SK-N-SH (cell line): ENCODE measurements at regions not wholly inside any gene's neighbourhood (a gene's known extent, or its start where the extent isn't known, plus 50 kb on each side); places are given as distances from the start of the nearest gene placed in this dataset.

ENCODE experiments used
- CTCF ChIP-seq: fragments of 200-600 bp; sonication (generic); IDR thresholded peaks from 2 replicates; pipeline ENCODE4 v1.6.1; 2017; ENCODE audit warnings: antibody characterized with exemption, mild to moderate bottlenecking, moderate library complexity
- EP300 ChIP-seq, 2 experiments: IDR thresholded peaks; 2 replicates each; pipeline versions ENCODE4 v1.4.0 to v1.6.1; 2012; ENCODE audit warnings: borderline replicate concordance in 1 of 2, low read depth in 1 of 2, low read length in 1 of 2
- EZH2phosphoT487 ChIP-seq: fragments of 200-600 bp; sonication (generic); IDR thresholded peaks from 2 replicates; pipeline ENCODE4 v1.6.1; 2017; ENCODE audit warnings: low read depth, mixed run types, mild to moderate bottlenecking, antibody characterized with exemption, moderate library complexity, borderline replicate concordance
- JUND ChIP-seq: IDR thresholded peaks from 2 replicates; pipeline ENCODE4 v1.4.0; 2012
- MXI1 ChIP-seq: IDR thresholded peaks from 2 replicates; pipeline ENCODE4 v1.6.1; 2012; ENCODE audit warnings: mild to moderate bottlenecking, low read depth, low read length, improper control_type of control experiment
- NFIC ChIP-seq: IDR thresholded peaks from 2 replicates; pipeline ENCODE4 v1.4.0; 2012; ENCODE audit warnings: borderline replicate concordance
- NRF1 ChIP-seq: IDR thresholded peaks from 2 replicates; pipeline ENCODE4 v1.6.1; 2012; ENCODE audit warnings: low read depth, mild to moderate bottlenecking, low read length
- POLR2AphosphoS5 ChIP-seq: IDR thresholded peaks from 2 replicates; pipeline ENCODE4 v1.6.1; 2012; ENCODE audit warnings: low read depth, low read length
- RAD21 ChIP-seq: IDR thresholded peaks from 2 replicates; pipeline ENCODE4 v1.6.1; 2012; ENCODE audit warnings: mild to moderate bottlenecking, low read length
- REST ChIP-seq: IDR thresholded peaks from 2 replicates; pipeline ENCODE4 v1.6.1; 2012; ENCODE audit warnings: mild to moderate bottlenecking, low read depth, low read length, moderate library complexity
- SIN3A ChIP-seq: IDR thresholded peaks from 2 replicates; pipeline ENCODE4 v1.6.1; 2012; ENCODE audit warnings: low read depth, mild to moderate bottlenecking, low read length, moderate library complexity, borderline replicate concordance
- SMC3 ChIP-seq: IDR thresholded peaks from 2 replicates; pipeline ENCODE4 v1.6.1; 2012; ENCODE audit warnings: low read depth, low read length, improper control_type of control experiment
- ZBTB33 ChIP-seq: IDR thresholded peaks from 2 replicates; pipeline ENCODE4 v1.4.0; 2012; ENCODE audit warnings: low read depth, borderline replicate concordance
- TF ChIP-seq, protein P1 (sequence below): IDR thresholded peaks from 2 replicates; pipeline ENCODE4 v1.4.0; 2012; ENCODE audit warnings: low read depth

DNA sequence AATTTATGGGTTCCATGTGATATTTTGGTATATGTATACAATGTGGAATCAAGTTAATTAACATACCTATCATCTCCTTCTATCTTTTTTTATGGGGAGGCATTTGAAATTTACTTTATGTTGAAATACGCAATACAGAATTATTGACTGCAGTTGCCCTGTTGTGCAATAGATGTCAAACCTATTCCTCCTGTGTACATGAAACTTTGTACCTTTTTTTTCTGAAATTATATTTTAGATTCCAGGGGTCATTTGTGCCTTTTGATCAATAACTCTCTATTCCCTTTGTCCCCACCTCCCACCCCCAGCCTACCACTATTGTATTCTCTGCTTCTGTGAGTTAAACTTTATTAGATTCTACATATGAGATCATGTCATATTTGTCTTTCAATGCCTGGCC lies 369.9 kb downstream of the FSIP2 start:
- TF ChIP-seq POLR2AphosphoS5 (no peak), SIN3A (no peak), CTCF (no peak), EP300 (IDR thresholded peaks at IDR 0.05; ENCODE audit: borderline replicate concordance in 1 of 2, low read depth in 1 of 2, low read length in 1 of 2) (no peak), EZH2phosphoT487 (no peak), JUND (no peak), MXI1 (no peak), NRF1 (no peak), ZBTB33 (no peak), SMC3 (no peak), NFIC (no peak), REST (no peak), RAD21 (no peak)
- TF ChIP-seq, protein P1, sequence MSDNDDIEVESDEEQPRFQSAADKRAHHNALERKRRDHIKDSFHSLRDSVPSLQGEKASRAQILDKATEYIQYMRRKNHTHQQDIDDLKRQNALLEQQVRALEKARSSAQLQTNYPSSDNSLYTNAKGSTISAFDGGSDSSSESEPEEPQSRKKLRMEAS: no peak
